H9 (cell line): ENCODE measurements at regions not wholly inside any gene's neighbourhood (a gene's known extent, or its start where the extent isn't known, plus 50 kb on each side); places are given as distances from the start of the nearest gene placed in this dataset.

Experiments used
- DNase-seq: peaks from one replicate; pipeline ENCODE4 v3.0.0-alpha.2; 2017
- H2AFZ ChIP-seq: one replicate; pipeline ENCODE4 v1.6.1; 2013; ENCODE audit warnings: mild to moderate bottlenecking, low read length, control low read depth, moderate library complexity
- H2AK5ac ChIP-seq: 2 replicates; pipeline ENCODE4 v1.6.1; 2013; ENCODE audit warnings: low read length, control low read depth, mixed read lengths; ENCODE audit not compliant: insufficient read length
- H2BK120ac ChIP-seq: one replicate; pipeline ENCODE4 v1.6.1; 2013; ENCODE audit warnings: low read depth, mild to moderate bottlenecking, low read length, control low read depth, inconsistent platforms; ENCODE audit not compliant: poor library complexity, severe bottlenecking
- H2BK12ac ChIP-seq: 2 replicates; pipeline ENCODE4 v1.6.1; 2013; ENCODE audit warnings: low read length, control low read depth, mixed read lengths, low read depth; ENCODE audit not compliant: insufficient read length
- H2BK15ac ChIP-seq: 2 replicates; pipeline ENCODE4 v1.6.1; 2013; ENCODE audit warnings: low read depth, low read length, control low read depth
- H2BK20ac ChIP-seq: one replicate; pipeline ENCODE4 v1.6.1; 2013; ENCODE audit warnings: low read depth, mild to moderate bottlenecking, low read length, control low read depth, inconsistent platforms; ENCODE audit not compliant: poor library complexity, severe bottlenecking
- H2BK5ac ChIP-seq: 2 replicates; pipeline ENCODE4 v1.6.1; 2013; ENCODE audit warnings: low read length, control low read depth, mixed read lengths; ENCODE audit not compliant: insufficient read length
- H3K14ac ChIP-seq: 2 replicates; pipeline ENCODE4 v1.6.1; 2013; ENCODE audit warnings: low read length, control low read depth; ENCODE audit not compliant: insufficient read depth
- H3K18ac ChIP-seq: 2 replicates; pipeline ENCODE4 v1.6.1; 2013; ENCODE audit warnings: low read depth, mild to moderate bottlenecking, mixed read lengths, low read length, control low read depth; ENCODE audit not compliant: insufficient read length
- H3K23ac ChIP-seq: 2 replicates; pipeline ENCODE4 v1.6.1; 2013; ENCODE audit warnings: low read length, control low read depth, mixed read lengths, low read depth; ENCODE audit not compliant: insufficient read length
- H3K23me2 ChIP-seq: 2 replicates; pipeline ENCODE4 v1.6.1; 2013; ENCODE audit warnings: low read depth, mild to moderate bottlenecking, mixed read lengths, low read length, control low read depth; ENCODE audit not compliant: insufficient read length, poor library complexity, severe bottlenecking
- H3K27ac ChIP-seq: 2 replicates; pipeline ENCODE4 v1.5.1; 2013; ENCODE audit warnings: low read length, control low read depth, mixed read lengths, low read depth; ENCODE audit not compliant: insufficient read length
- H3K27me3 ChIP-seq: 2 replicates; pipeline ENCODE4 v1.6.1; 2013; ENCODE audit warnings: low read length, control low read depth, inconsistent platforms; ENCODE audit not compliant: insufficient read depth
- H3K4ac ChIP-seq: 2 replicates; pipeline ENCODE4 v1.6.1; 2013; ENCODE audit warnings: low read depth, mild to moderate bottlenecking, control low read depth, inconsistent platforms, low read length, moderate library complexity
- H3K4me1 ChIP-seq: 2 replicates; pipeline ENCODE4 v1.6.1; 2013; ENCODE audit warnings: low read length, control low read depth, inconsistent platforms; ENCODE audit not compliant: insufficient read depth
- H3K4me2 ChIP-seq: 2 replicates; pipeline ENCODE4 v1.6.1; 2013; ENCODE audit warnings: low read length, control low read depth, mixed read lengths; ENCODE audit not compliant: insufficient read length, insufficient read depth
- H3K56ac ChIP-seq: 2 replicates; pipeline ENCODE4 v1.6.1; 2013; ENCODE audit warnings: low read depth, mild to moderate bottlenecking, mixed read lengths, low read length, control low read depth; ENCODE audit not compliant: insufficient read length
- H3K79me1 ChIP-seq: 2 replicates; pipeline ENCODE4 v1.6.1; 2013; ENCODE audit warnings: low read depth, mild to moderate bottlenecking, moderate library complexity, low read length, control low read depth, inconsistent platforms; ENCODE audit not compliant: insufficient read depth, poor library complexity, severe bottlenecking
- H3K79me2 ChIP-seq: 2 replicates; pipeline ENCODE4 v1.6.1; 2013; ENCODE audit warnings: low read length, control low read depth, inconsistent platforms; ENCODE audit not compliant: insufficient read depth
- H3K9ac ChIP-seq: 2 replicates; pipeline ENCODE4 v1.6.1; 2013; ENCODE audit warnings: low read length, control low read depth, mixed read lengths; ENCODE audit not compliant: insufficient read length; ENCODE audit errors: extremely low read depth
- H3K9me3 ChIP-seq: one replicate; pipeline ENCODE4 v1.6.1; 2013; ENCODE audit warnings: low read depth, low read length, inconsistent platforms; ENCODE audit not compliant: control insufficient read depth
- H3T11ph ChIP-seq: one replicate; pipeline ENCODE4 v1.6.1; 2013; ENCODE audit warnings: mild to moderate bottlenecking, low read length, control low read depth, inconsistent platforms
- H4K20me1 ChIP-seq: one replicate; pipeline ENCODE4 v1.6.1; 2013; ENCODE audit not compliant: control insufficient read depth, insufficient read length, insufficient read depth
- H4K5ac ChIP-seq: 2 replicates; pipeline ENCODE4 v1.6.1; 2013; ENCODE audit warnings: low read depth, mild to moderate bottlenecking, mixed read lengths, low read length, control low read depth; ENCODE audit not compliant: insufficient read length
- H4K8ac ChIP-seq: replicated peaks from 2 replicates; pipeline ENCODE4 v1.6.1; 2013; ENCODE audit warnings: low read length, control low read depth, mixed read lengths, low read depth; ENCODE audit not compliant: insufficient read length
- H4K91ac ChIP-seq: 2 replicates; pipeline ENCODE4 v1.6.1; 2013; ENCODE audit warnings: low read depth, mild to moderate bottlenecking, moderate library complexity, mixed read lengths, low read length, control low read depth; ENCODE audit not compliant: insufficient read length
- H3K27ac Mint-ChIP-seq, 3 experiments: 2 replicates in 2 of 3; 3 replicates in 1 of 3; pipeline ENCODE4 v1.8.0; 2020 to 2021; ENCODE audit warnings: mixed read lengths in 3 of 3, mild to moderate bottlenecking in 1 of 3, moderate library complexity in 1 of 3
- H3K27me3 Mint-ChIP-seq: 2 replicates; pipeline ENCODE4 v1.8.0; 2021; ENCODE audit warnings: low read depth, mild to moderate bottlenecking, moderate library complexity, mixed read lengths
- H3K36me3 Mint-ChIP-seq, 3 experiments: 2 replicates in 2 of 3; 3 replicates in 1 of 3; pipeline ENCODE4 v1.8.0; 2020 to 2021; ENCODE audit warnings: low read depth in 3 of 3, mixed read lengths in 3 of 3; ENCODE audit not compliant: insufficient read depth in 1 of 3
- H3K4me1 Mint-ChIP-seq, 2 experiments: 2 replicates each; pipeline ENCODE4 v1.8.0; 2020; ENCODE audit warnings: mixed read lengths in 2 of 2
- H3K4me3 Mint-ChIP-seq, 2 experiments: 2 replicates in 1 of 2; 3 replicates in 1 of 2; pipeline ENCODE4 v1.8.0; 2020 to 2021; ENCODE audit warnings: mild to moderate bottlenecking in 2 of 2, mixed read lengths in 2 of 2, moderate library complexity in 1 of 2
- H3K9me3 Mint-ChIP-seq, 2 experiments: 2 replicates in 1 of 2; 3 replicates in 1 of 2; pipeline ENCODE4 v1.8.0; 2020; ENCODE audit warnings: mild to moderate bottlenecking in 2 of 2, mixed read lengths in 2 of 2, moderate library complexity in 1 of 2
- WGBS: extraction: QIAGEN DNeasy Blood & Tissue Kit; methylation state at CpG from one replicate; pipeline ENCODE4 v1.1.7; 2013; ENCODE audit warnings: missing lambda C conversion rate, low lambda C conversion rate, mixed read lengths; ENCODE audit not compliant: insufficient read length; ENCODE audit errors: extremely low coverage; 5-methylcytosine and 5-hydroxymethylcytosine counted together
- TF ChIP-seq, protein P1 (sequence below): fragments of 200-600 bp; sonication (generic); conservative IDR thresholded peaks from 3 replicates; pipeline ENCODE4 v1.8.0; 2021; ENCODE audit warnings: antibody characterized with exemption, mild to moderate bottlenecking

DNA sequence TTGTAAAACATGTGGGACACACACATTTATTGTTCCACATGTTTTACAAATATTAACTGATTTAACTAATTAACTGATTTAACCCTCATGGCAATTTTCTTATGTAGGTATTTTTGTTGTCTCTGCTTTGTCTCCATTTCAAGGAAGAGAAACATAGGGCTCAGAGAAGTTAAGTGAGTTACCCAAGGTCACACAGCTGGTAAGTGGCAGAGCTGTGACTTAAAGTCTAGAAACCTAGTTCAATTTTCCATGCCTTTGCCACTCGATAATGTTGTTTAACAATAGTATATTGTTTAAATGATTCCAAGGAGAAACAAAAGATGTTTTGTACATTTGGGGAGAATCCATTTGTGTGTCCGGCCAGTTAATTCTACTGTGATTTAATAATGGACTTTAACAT lies 284.1 kb upstream of the CDH5 start:
- H3K4me2 ChIP-seq = no peak overlapping the region
- H3K4me1 ChIP-seq = peaks cover 7% of the 10 kb centered on the region; the same call in 1 of the 2 replicates
- no peaks in the 10 kb centered on the region for H3K27me3 ChIP-seq
- no peak overlapping the region for H3K14ac ChIP-seq
- no peak overlapping the region for H3K18ac ChIP-seq
- no peak overlapping the region for H2BK15ac ChIP-seq
- H3K9ac ChIP-seq = no peak overlapping the region
- Mint-ChIP-seq H3K4me1 (peaks cover 14 to 15% of the 10 kb centered on the region in 2 experiments), H3K27me3 (no peaks in the 10 kb centered on the region), H3K9me3 (no peaks in the 10 kb centered on the region), H3K27ac (no peak overlapping the region), H3K4me3 (no peak overlapping the region), H3K36me3 (no peaks in the 10 kb centered on the region)
- H4K8ac ChIP-seq = no peak overlapping the region
- no peak overlapping the region for H3K23ac ChIP-seq
- no peak overlapping the region for H2AK5ac ChIP-seq
- no peak for DNase-seq
- no CpG with 5 or more reads among the region's 2 CpGs for WGBS
- no peaks in the 10 kb centered on the region for H3K9me3 ChIP-seq
- TF ChIP-seq, protein P1, sequence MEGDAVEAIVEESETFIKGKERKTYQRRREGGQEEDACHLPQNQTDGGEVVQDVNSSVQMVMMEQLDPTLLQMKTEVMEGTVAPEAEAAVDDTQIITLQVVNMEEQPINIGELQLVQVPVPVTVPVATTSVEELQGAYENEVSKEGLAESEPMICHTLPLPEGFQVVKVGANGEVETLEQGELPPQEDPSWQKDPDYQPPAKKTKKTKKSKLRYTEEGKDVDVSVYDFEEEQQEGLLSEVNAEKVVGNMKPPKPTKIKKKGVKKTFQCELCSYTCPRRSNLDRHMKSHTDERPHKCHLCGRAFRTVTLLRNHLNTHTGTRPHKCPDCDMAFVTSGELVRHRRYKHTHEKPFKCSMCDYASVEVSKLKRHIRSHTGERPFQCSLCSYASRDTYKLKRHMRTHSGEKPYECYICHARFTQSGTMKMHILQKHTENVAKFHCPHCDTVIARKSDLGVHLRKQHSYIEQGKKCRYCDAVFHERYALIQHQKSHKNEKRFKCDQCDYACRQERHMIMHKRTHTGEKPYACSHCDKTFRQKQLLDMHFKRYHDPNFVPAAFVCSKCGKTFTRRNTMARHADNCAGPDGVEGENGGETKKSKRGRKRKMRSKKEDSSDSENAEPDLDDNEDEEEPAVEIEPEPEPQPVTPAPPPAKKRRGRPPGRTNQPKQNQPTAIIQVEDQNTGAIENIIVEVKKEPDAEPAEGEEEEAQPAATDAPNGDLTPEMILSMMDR = no peak
- H2BK12ac ChIP-seq = no peak overlapping the region
- no peak overlapping the region for H3T11ph ChIP-seq
- H3K27ac ChIP-seq = no peak overlapping the region
- H2AFZ ChIP-seq = no peak overlapping the region
- H3K79me1 ChIP-seq = no peaks in the 10 kb centered on the region
- no peak overlapping the region for H2BK5ac ChIP-seq
- no peak overlapping the region for H4K5ac ChIP-seq
- no peak overlapping the region for H2BK20ac ChIP-seq
- H2BK120ac ChIP-seq = no peak overlapping the region
- no peaks in the 10 kb centered on the region for H3K79me2 ChIP-seq
- no peak overlapping the region for H3K4ac ChIP-seq
- H4K20me1 ChIP-seq = no peaks in the 10 kb centered on the region
- no peaks in the 10 kb centered on the region for H3K23me2 ChIP-seq
- no peak overlapping the region for H4K91ac ChIP-seq
- H3K56ac ChIP-seq = no peak overlapping the region
